PC-3 (cell line): ENCODE measurements at regions not wholly inside any gene's neighbourhood (a gene's known extent, or its start where the extent isn't known, plus 50 kb on each side); places are given as distances from the start of the nearest gene placed in this dataset.
A peak's percentile ranks its signal among the peaks of the same experiment; 100 is the strongest.

Experiments used
- ATAC-seq: fragments of 200-7000 bp; cut with Tn5 transposase; 2 replicates; pipeline ENCODE4 v1.9.1; 2020; ENCODE audit warnings: mild to moderate bottlenecking, moderate library complexity
- BruUV-seq: library from RNA; stranded (reverse); fragments of 400-500 nt; replicated peaks from 2 replicates; lab custom pipeline; 2021; lab: Mats Ljungman, UMichigan
- CTCF ChIA-PET: fragments of 300-600 bp; sonication (Branson Sonifier 250); formaldehyde crosslinking; loops from one replicate; lab custom pipeline; 2022; ENCODE audit warnings: antibody characterized with exemption; lab: Charles Lee
- POLR2A ChIA-PET: fragments of 300-600 bp; sonication (Branson Sonifier 250); formaldehyde crosslinking; loops from one replicate; lab custom pipeline; 2022; ENCODE audit warnings: antibody characterized with exemption; ENCODE audit not compliant: unreplicated experiment; lab: Charles Lee
- DNase-seq: peaks from one replicate; pipeline ENCODE4 v3.0.0-alpha.2; 2015
- H2AFZ ChIP-seq: fragments of 300-600 bp; sonication (generic); 2 replicates; pipeline ENCODE4 v1.6.0; 2016; ENCODE audit warnings: antibody characterized with exemption, low read length
- H3F3A ChIP-seq: fragments of 300-600 bp; sonication (generic); one replicate; pipeline ENCODE4 v1.6.0; 2017; ENCODE audit warnings: antibody characterized with exemption, low read length, control low read depth, mild to moderate bottlenecking; ENCODE audit not compliant: unreplicated experiment
- H3K27ac ChIP-seq: fragments of 300-600 bp; sonication (generic); 2 replicates; pipeline ENCODE4 v1.5.1; 2016; ENCODE audit warnings: mild to moderate bottlenecking, low read length
- H3K27me3 ChIP-seq: fragments of 300-600 bp; sonication (generic); 2 replicates; pipeline ENCODE4 v1.6.1; 2016; ENCODE audit warnings: low read length, mixed read lengths
- H3K36me3 ChIP-seq: fragments of 300-600 bp; sonication (generic); 2 replicates; pipeline ENCODE4 v1.6.1; 2016; ENCODE audit warnings: low read depth, mixed run types, low read length, mixed read lengths
- H3K4me1 ChIP-seq: fragments of 300-600 bp; sonication (generic); 2 replicates; pipeline ENCODE4 v1.5.1; 2016; ENCODE audit warnings: low read length; ENCODE audit not compliant: insufficient read depth
- H3K4me2 ChIP-seq: fragments of 300-600 bp; sonication (generic); 2 replicates; pipeline ENCODE4 v1.6.0; 2016; ENCODE audit warnings: low read length
- H3K4me3 ChIP-seq: fragments of 300-600 bp; sonication (generic); 2 replicates; pipeline ENCODE4 v1.5.1; 2016; ENCODE audit warnings: mild to moderate bottlenecking, low read length, mixed read lengths
- H3K79me2 ChIP-seq: fragments of 300-600 bp; sonication (generic); 2 replicates; pipeline ENCODE4 v1.6.1; 2017; ENCODE audit warnings: low read length, mixed read lengths
- H3K9ac ChIP-seq: fragments of 300-600 bp; sonication (generic); 2 replicates; pipeline ENCODE4 v1.6.0; 2016; ENCODE audit warnings: mild to moderate bottlenecking, low read length
- H3K9me2 ChIP-seq: fragments of 300-600 bp; sonication (generic); replicated peaks from 2 replicates; pipeline ENCODE4 v1.6.1; 2016; ENCODE audit warnings: mixed run types, low read length, mixed read lengths
- H3K9me3 ChIP-seq: fragments of 300-600 bp; sonication (generic); 2 replicates; pipeline ENCODE4 v1.6.1; 2016; ENCODE audit warnings: low read length, mixed read lengths
- H4K20me1 ChIP-seq: fragments of 300-600 bp; sonication (generic); 2 replicates; pipeline ENCODE4 v1.6.1; 2016; ENCODE audit warnings: low read length, mixed read lengths
- CTCF ChIP-seq: fragments of 300-600 bp; sonication (generic); conservative IDR thresholded peaks from 2 replicates; pipeline ENCODE4 v1.5.1; 2017; ENCODE audit warnings: antibody characterized with exemption, low read depth, mild to moderate bottlenecking, low read length
- EZH2 ChIP-seq: fragments of 300-600 bp; sonication (generic); IDR thresholded peaks from one replicate; pipeline ENCODE4 v1.6.1; 2017; ENCODE audit warnings: antibody characterized with exemption, mild to moderate bottlenecking, low read length; ENCODE audit not compliant: unreplicated experiment
- EZH2phosphoT487 ChIP-seq: fragments of 300-600 bp; sonication (generic); IDR thresholded peaks from 2 replicates; pipeline ENCODE4 v1.6.1; 2018; ENCODE audit warnings: mild to moderate bottlenecking, antibody characterized with exemption, low read length, borderline replicate concordance
- intact Hi-C: fragments of 100-400 bp; cut with micrococcal nuclease; formaldehyde crosslinking; loops from 2 replicates; pipeline ENCODE4 v1.9.0; 2023

DNA sequence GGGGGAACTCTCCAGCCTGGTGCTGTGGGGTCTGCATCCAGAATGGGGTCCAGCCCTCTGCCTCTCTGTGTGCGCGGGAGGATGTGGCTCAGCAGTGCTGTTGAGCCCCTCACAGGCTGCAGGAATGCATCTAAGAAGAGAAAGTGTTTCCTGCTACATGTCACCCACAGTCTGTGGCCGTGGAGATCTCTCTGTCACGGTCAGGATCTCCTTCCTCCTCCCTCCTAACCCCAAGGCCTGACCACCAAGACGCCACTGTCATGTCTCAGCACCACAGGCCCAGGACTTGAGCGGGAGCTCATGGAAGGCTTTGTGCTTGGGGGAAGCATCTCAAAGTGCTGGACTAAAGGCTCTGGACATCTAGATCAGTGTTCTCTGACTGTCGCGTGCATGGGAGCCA lies 90.1 kb downstream of the SREK1 start:
- intact Hi-C loops, result no loop called here
- ChIA-PET CTCF (no interaction called here), POLR2A (no interaction called here)
- Histone ChIP-seq H3K9ac (no peak overlapping the region), H3K79me2 (no peaks in the 10 kb centered on the region), H3K4me2 (no peak overlapping the region), H3F3A (no peaks in the 10 kb centered on the region), H3K27ac (no peak overlapping the region), H4K20me1 (no peaks in the 10 kb centered on the region), H3K4me3 (no peak overlapping the region), H3K27me3 (no peaks in the 10 kb centered on the region), H3K9me2 (no peaks in the 10 kb centered on the region), H3K4me1 (no peaks in the 10 kb centered on the region), H2AFZ (no peak overlapping the region), H3K9me3 (no peaks in the 10 kb centered on the region), H3K36me3 (no peaks in the 10 kb centered on the region)
- DNase-seq (no peak), ATAC-seq (no peak)
- BruUV-seq, result no TSS peak
- TF ChIP-seq EZH2 (no peak), CTCF (no peak), EZH2phosphoT487 (no peak)

GRCh38 chr5:66238435-66238834 lies 94.3 kb downstream of the SREK1 start:
- Histone ChIP-seq H3K9me3 (no peaks in the 10 kb centered on the region), H3K79me2 (no peaks in the 10 kb centered on the region), H3K4me1 (peaks cover 19% of the 10 kb centered on the region), H3K36me3 (no peaks in the 10 kb centered on the region), H3K9me2 (no peaks in the 10 kb centered on the region), H3K4me2 (no peak overlapping the region), H3K4me3 (no peak overlapping the region), H3K27me3 (no peaks in the 10 kb centered on the region), H3F3A (no peaks in the 10 kb centered on the region), H3K9ac (no peak overlapping the region), H2AFZ (no peak overlapping the region), H3K27ac (no peak overlapping the region), H4K20me1 (no peaks in the 10 kb centered on the region)
- intact Hi-C loops, result no loop called here
- no TSS peak for BruUV-seq
- ChIA-PET CTCF (no interaction called here), POLR2A (no interaction called here)
- DNase-seq (no peak), ATAC-seq (no peak)
- TF ChIP-seq EZH2 (no peak), EZH2phosphoT487 (no peak), CTCF (no peak)

DNA sequence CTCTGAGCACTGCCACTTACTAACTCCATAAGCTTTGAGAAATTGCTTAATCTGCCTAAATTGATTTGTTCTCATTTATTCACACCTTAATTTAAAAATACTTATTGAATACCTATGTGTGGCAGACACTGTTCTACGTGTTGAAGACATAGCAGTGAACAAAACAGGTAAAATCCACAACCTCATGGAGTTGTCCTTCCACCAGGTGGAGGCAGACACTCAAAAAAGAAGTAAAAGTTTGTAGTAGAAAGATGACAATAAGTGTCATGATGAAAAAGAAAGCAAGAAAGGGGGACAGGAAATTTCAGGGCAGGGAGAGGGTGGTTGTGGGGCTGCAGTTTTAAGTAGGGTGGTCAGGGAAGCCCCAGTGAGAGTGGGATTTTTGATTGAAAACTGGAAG lies 94.9 kb downstream of the SREK1 start:
- ATAC-seq, result 0 out of 2 replicates have a peak, but pooled peaks have one; percentile 31

More for the DNA sequence above, 94.9 kb downstream of the SREK1 start:
- no peaks in the 10 kb centered on the region for H3K27me3 ChIP-seq
- H4K20me1 ChIP-seq, result no peaks in the 10 kb centered on the region
- no peak overlapping the region for H2AFZ ChIP-seq
- no peak overlapping the region for H3K9ac ChIP-seq
- ChIA-PET POLR2A (no interaction called here), CTCF (no interaction called here)
- peaks cover 19% of the 10 kb centered on the region for H3K4me1 ChIP-seq
- H3K79me2 ChIP-seq, result no peaks in the 10 kb centered on the region
- no peak overlapping the region for H3K4me2 ChIP-seq
- no peaks in the 10 kb centered on the region for H3F3A ChIP-seq
- H3K9me2 ChIP-seq, result no peaks in the 10 kb centered on the region
- intact Hi-C loops, result loop anchor here (1.0 kb wide), 1 partner anchor 67 kb away; no protein-coding TSS in a partner anchor
- no peak for TF ChIP-seq EZH2phosphoT487
- peak; percentile 52 for TF ChIP-seq CTCF
- H3K36me3 ChIP-seq, result no peaks in the 10 kb centered on the region
- H3K9me3 ChIP-seq, result no peaks in the 10 kb centered on the region
- no peak overlapping the region for H3K27ac ChIP-seq
- no TSS peak for BruUV-seq
- DNase-seq, result peak; percentile 39
- H3K4me3 ChIP-seq, result no peak overlapping the region
